GM12878 (cell line): ENCODE measurements at regions not wholly inside any gene's neighbourhood (a gene's known extent, or its start where the extent isn't known, plus 50 kb on each side); places are given as distances from the start of the nearest gene placed in this dataset.
"Not testable (repeated sequence)": the region's sequence is repeated elsewhere in the genome, so short reads cannot be mapped to it uniquely, and the experiment has no call there.

Experiments
- EP300 ChIP-seq, 2 experiments: fragments of 150-350 bp in 1 of 2; IDR thresholded peaks; 2 replicates each; pipeline ENCODE4 v1.6.1; 2011 to 2012; ENCODE audit warnings: low read depth in 2 of 2, low read length in 2 of 2, borderline replicate concordance in 1 of 2, improper control_type of control experiment in 1 of 2, inconsistent platforms in 1 of 2; ENCODE audit not compliant: control insufficient read depth in 1 of 2
- FOXM1 ChIP-seq: IDR thresholded peaks from 2 replicates; pipeline ENCODE4 v1.6.1; 2012; ENCODE audit warnings: low read depth, mild to moderate bottlenecking, inconsistent platforms, low read length, moderate library complexity
- JUNB ChIP-seq: IDR thresholded peaks from 2 replicates; pipeline ENCODE4 v1.6.1; 2016; ENCODE audit warnings: antibody characterized with exemption, mild to moderate bottlenecking
- NBN ChIP-seq: fragments of 450-650 bp; IDR thresholded peaks from 2 replicates; pipeline ENCODE4 v1.6.1; 2016
- POLR2A ChIP-seq: IDR thresholded peaks from 2 replicates; pipeline ENCODE4 v1.6.1; 2011; ENCODE audit warnings: low read depth, mild to moderate bottlenecking, low read length
- POLR2AphosphoS5 ChIP-seq: IDR thresholded peaks from 2 replicates; pipeline ENCODE4 v1.6.1; 2011; ENCODE audit warnings: mild to moderate bottlenecking, low read length, inconsistent platforms
- RAD21 ChIP-seq: IDR thresholded peaks from 2 replicates; pipeline ENCODE4 v1.6.1; 2011; ENCODE audit warnings: mild to moderate bottlenecking, low read depth, low read length, moderate library complexity; ENCODE audit not compliant: insufficient read depth
- TCF7 ChIP-seq: IDR thresholded peaks from 2 replicates; pipeline ENCODE4 v1.6.1; 2014; ENCODE audit warnings: antibody characterized with exemption, borderline replicate concordance
- TF ChIP-seq, protein P1 (sequence below), 3 experiments: IDR thresholded peaks in 2 of 3; conservative IDR thresholded peaks in 1 of 3; 2 replicates each; pipeline ENCODE4 v1.5.1; 2011; ENCODE audit warnings: low read depth in 3 of 3, low read length in 3 of 3, mild to moderate bottlenecking in 3 of 3, control low read depth in 2 of 3, moderate library complexity in 2 of 3, inconsistent platforms in 1 of 3, mixed read lengths in 1 of 3; ENCODE audit not compliant: control insufficient read depth in 2 of 3, insufficient read depth in 1 of 3; ENCODE audit errors: extremely low read depth in 1 of 3
- TF ChIP-seq, protein P2 (sequence below): IDR thresholded peaks from 2 replicates; pipeline ENCODE4 v1.6.1; 2012; ENCODE audit warnings: mild to moderate bottlenecking, low read depth, low read length

DNA sequence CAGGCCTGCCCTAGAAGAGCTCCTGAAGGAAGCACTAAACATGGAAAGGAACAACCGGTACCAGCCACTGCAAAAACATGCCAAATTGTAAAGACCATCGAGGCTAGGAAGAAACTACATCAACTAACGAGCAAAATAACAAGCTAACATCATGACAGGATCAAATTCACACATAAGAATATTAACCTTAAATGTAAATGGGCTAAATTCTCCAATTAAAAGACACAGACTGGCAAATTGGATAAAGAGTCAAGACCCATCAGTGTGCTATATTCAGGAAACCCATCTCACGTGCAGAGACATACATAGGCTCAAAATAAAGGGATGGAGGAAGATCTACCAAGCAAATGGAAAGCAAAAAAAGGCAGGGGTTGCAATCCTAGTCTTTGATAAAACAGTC is 54.8 kb upstream of the VPREB1 start:
- not testable (repeated sequence) for TF ChIP-seq RAD21; JUNB; TCF7; EP300 (IDR thresholded peaks at IDR 0.05; ENCODE audit: borderline replicate concordance in 1 of 2, control insufficient read depth in 1 of 2, low read depth in 2 of 2, low read length in 2 of 2); FOXM1; NBN; POLR2AphosphoS5; POLR2A
- TF ChIP-seq, protein P1, sequence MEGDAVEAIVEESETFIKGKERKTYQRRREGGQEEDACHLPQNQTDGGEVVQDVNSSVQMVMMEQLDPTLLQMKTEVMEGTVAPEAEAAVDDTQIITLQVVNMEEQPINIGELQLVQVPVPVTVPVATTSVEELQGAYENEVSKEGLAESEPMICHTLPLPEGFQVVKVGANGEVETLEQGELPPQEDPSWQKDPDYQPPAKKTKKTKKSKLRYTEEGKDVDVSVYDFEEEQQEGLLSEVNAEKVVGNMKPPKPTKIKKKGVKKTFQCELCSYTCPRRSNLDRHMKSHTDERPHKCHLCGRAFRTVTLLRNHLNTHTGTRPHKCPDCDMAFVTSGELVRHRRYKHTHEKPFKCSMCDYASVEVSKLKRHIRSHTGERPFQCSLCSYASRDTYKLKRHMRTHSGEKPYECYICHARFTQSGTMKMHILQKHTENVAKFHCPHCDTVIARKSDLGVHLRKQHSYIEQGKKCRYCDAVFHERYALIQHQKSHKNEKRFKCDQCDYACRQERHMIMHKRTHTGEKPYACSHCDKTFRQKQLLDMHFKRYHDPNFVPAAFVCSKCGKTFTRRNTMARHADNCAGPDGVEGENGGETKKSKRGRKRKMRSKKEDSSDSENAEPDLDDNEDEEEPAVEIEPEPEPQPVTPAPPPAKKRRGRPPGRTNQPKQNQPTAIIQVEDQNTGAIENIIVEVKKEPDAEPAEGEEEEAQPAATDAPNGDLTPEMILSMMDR (IDR thresholded peaks at IDR 0.05 in 2 of 3, conservative IDR thresholded peaks at IDR 0.05 in 1 of 3; ENCODE audit: control insufficient read depth in 2 of 3, extremely low read depth in 1 of 3, insufficient read depth in 1 of 3, low read depth in 3 of 3, low read length in 3 of 3): not testable (repeated sequence)
- TF ChIP-seq, protein P2, sequence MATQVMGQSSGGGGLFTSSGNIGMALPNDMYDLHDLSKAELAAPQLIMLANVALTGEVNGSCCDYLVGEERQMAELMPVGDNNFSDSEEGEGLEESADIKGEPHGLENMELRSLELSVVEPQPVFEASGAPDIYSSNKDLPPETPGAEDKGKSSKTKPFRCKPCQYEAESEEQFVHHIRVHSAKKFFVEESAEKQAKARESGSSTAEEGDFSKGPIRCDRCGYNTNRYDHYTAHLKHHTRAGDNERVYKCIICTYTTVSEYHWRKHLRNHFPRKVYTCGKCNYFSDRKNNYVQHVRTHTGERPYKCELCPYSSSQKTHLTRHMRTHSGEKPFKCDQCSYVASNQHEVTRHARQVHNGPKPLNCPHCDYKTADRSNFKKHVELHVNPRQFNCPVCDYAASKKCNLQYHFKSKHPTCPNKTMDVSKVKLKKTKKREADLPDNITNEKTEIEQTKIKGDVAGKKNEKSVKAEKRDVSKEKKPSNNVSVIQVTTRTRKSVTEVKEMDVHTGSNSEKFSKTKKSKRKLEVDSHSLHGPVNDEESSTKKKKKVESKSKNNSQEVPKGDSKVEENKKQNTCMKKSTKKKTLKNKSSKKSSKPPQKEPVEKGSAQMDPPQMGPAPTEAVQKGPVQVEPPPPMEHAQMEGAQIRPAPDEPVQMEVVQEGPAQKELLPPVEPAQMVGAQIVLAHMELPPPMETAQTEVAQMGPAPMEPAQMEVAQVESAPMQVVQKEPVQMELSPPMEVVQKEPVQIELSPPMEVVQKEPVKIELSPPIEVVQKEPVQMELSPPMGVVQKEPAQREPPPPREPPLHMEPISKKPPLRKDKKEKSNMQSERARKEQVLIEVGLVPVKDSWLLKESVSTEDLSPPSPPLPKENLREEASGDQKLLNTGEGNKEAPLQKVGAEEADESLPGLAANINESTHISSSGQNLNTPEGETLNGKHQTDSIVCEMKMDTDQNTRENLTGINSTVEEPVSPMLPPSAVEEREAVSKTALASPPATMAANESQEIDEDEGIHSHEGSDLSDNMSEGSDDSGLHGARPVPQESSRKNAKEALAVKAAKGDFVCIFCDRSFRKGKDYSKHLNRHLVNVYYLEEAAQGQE: not testable (repeated sequence)
